HG03342 (cell line): ENCODE measurements at regions not wholly inside any gene's neighbourhood (a gene's known extent, or its start where the extent isn't known, plus 50 kb on each side); places are given as distances from the start of the nearest gene placed in this dataset.
"Not testable (repeated sequence)": the region's sequence is repeated elsewhere in the genome, so short reads cannot be mapped to it uniquely, and the experiment has no call there.

Source experiments
- ATAC-seq: cut with Tn5 transposase; IDR thresholded peaks from one replicate; pipeline ENCODE4 v1.9.1; 2021; ENCODE audit warnings: mild to moderate bottlenecking, moderate library complexity; ENCODE audit not compliant: unreplicated experiment

- ATAC-seq, result peak; percentile 100
Measured at GRCh38 chr9:41273549-41274267, 84.6 kb upstream of the ZNG1F start.

- peak; percentile 38 for ATAC-seq
Measured at GRCh38 chr9:41272879-41273548, 83.9 kb upstream of the ZNG1F start.

- not testable (repeated sequence) for ATAC-seq
Measured at GRCh38 chr9:41270992-41271391, 81.9 kb upstream of the ZNG1F start.

GRCh38 chr9:41269471-41269870 lies 80.4 kb upstream of the ZNG1F start:
- not testable (repeated sequence) for ATAC-seq

- not testable (repeated sequence) for ATAC-seq
Measured at GRCh38 chr9:41269054-41269453, 79.9 kb upstream of the ZNG1F start.

GRCh38 chr9:41266602-41267001 lies 77.5 kb upstream of the ZNG1F start:
- ATAC-seq, result not testable (repeated sequence)

- ATAC-seq, result not testable (repeated sequence)
Measured at GRCh38 chr9:41266000-41266399, 76.9 kb upstream of the ZNG1F start.

- ATAC-seq, result not testable (repeated sequence)
Measured at GRCh38 chr9:41251973-41252372, 62.9 kb upstream of the ZNG1F start.

GRCh38 chr9:41251101-41251500 lies 62.0 kb upstream of the ZNG1F start:
- not testable (repeated sequence) for ATAC-seq

- ATAC-seq, result not testable (repeated sequence)
Measured at GRCh38 chr9:41246702-41247101, 57.6 kb upstream of the ZNG1F start.
